Mesendoderm (in vitro differentiated cells): ENCODE measurements at regions not wholly inside any gene's neighbourhood (a gene's known extent, or its start where the extent isn't known, plus 50 kb on each side); places are given as distances from the start of the nearest gene placed in this dataset.

Experiments
- DNase-seq: peaks from one replicate; pipeline ENCODE4 v3.0.0; 2013
- H2AK5ac ChIP-seq: 2 replicates; pipeline ENCODE4 v1.6.1; 2013; ENCODE audit warnings: low read length, inconsistent platforms
- H2BK120ac ChIP-seq: 2 replicates; pipeline ENCODE4 v1.6.1; 2013; ENCODE audit warnings: low read depth, mild to moderate bottlenecking, low read length, moderate library complexity, mixed read lengths
- H2BK15ac ChIP-seq: replicated peaks from 2 replicates; pipeline ENCODE4 v1.6.1; 2013; ENCODE audit warnings: low read depth, mild to moderate bottlenecking, moderate library complexity
- H2BK5ac ChIP-seq: 2 replicates; pipeline ENCODE4 v1.6.1; 2013; ENCODE audit warnings: low read length, inconsistent platforms
- H3K18ac ChIP-seq: 2 replicates; pipeline ENCODE4 v1.6.1; 2013; ENCODE audit warnings: mild to moderate bottlenecking, low read length, mixed read lengths
- H3K23ac ChIP-seq: one replicate; pipeline ENCODE4 v1.6.1; 2013; ENCODE audit warnings: low read length
- H3K27ac ChIP-seq: 2 replicates; pipeline ENCODE4 v1.5.1; 2013; ENCODE audit warnings: low read depth, mild to moderate bottlenecking, inconsistent platforms, low read length, moderate library complexity
- H3K27me3 ChIP-seq: 2 replicates; pipeline ENCODE4 v1.6.1; 2013; ENCODE audit warnings: low read length, control low read depth, mild to moderate bottlenecking, inconsistent platforms; ENCODE audit not compliant: insufficient read depth, poor library complexity
- H3K36me3 ChIP-seq: 2 replicates; pipeline ENCODE4 v1.6.1; 2013; ENCODE audit warnings: low read length, inconsistent platforms; ENCODE audit not compliant: control insufficient read depth, insufficient read depth
- H3K4ac ChIP-seq: one replicate; pipeline ENCODE4 v1.6.1; 2013; ENCODE audit warnings: low read depth, mild to moderate bottlenecking, low read length, moderate library complexity
- H3K4me1 ChIP-seq: 2 replicates; pipeline ENCODE4 v1.6.1; 2013; ENCODE audit warnings: low read depth, low read length, inconsistent platforms; ENCODE audit not compliant: control insufficient read depth
- H3K4me2 ChIP-seq: 2 replicates; pipeline ENCODE4 v1.6.1; 2013; ENCODE audit warnings: low read length
- H3K4me3 ChIP-seq: 2 replicates; pipeline ENCODE4 v1.5.1; 2013; ENCODE audit warnings: mild to moderate bottlenecking, low read length
- H3K56ac ChIP-seq: one replicate; pipeline ENCODE4 v1.6.1; 2013; ENCODE audit warnings: low read length
- H3K79me1 ChIP-seq: 2 replicates; pipeline ENCODE4 v1.6.1; 2013; ENCODE audit warnings: low read length, inconsistent platforms
- H3K79me2 ChIP-seq: 2 replicates; pipeline ENCODE4 v1.6.1; 2013; ENCODE audit warnings: mild to moderate bottlenecking, low read length; ENCODE audit not compliant: control insufficient read depth, insufficient read depth
- H3K9ac ChIP-seq: 2 replicates; pipeline ENCODE4 v1.6.1; 2013; ENCODE audit warnings: low read length, inconsistent platforms
- H4K5ac ChIP-seq: one replicate; pipeline ENCODE4 v1.6.1; 2013; ENCODE audit warnings: low read length
- H4K8ac ChIP-seq: one replicate; pipeline ENCODE4 v1.6.1; 2013; ENCODE audit warnings: low read depth, mild to moderate bottlenecking, control low read depth, low read length, moderate library complexity
- WGBS: extraction: QIAGEN DNeasy Blood & Tissue Kit; methylation state at CpG from one replicate; pipeline ENCODE4 v1.1.7; 2013; ENCODE audit warnings: low lambda C conversion rate, missing lambda C conversion rate; ENCODE audit not compliant: insufficient coverage; ENCODE audit errors: extremely low coverage; 5-methylcytosine and 5-hydroxymethylcytosine counted together

GRCh38 chr4:132542228-132542627 is 606.9 kb upstream of the PCDH10 start:
- no peak overlapping the region for H3K9ac ChIP-seq
- no peak overlapping the region for H3K4me3 ChIP-seq
- no peaks in the 10 kb centered on the region for H3K4me1 ChIP-seq
- no peak overlapping the region for H4K8ac ChIP-seq
- H2AK5ac ChIP-seq = no peak overlapping the region
- H3K79me2 ChIP-seq = no peaks in the 10 kb centered on the region
- no peak overlapping the region for H3K56ac ChIP-seq
- DNase-seq = peak; percentile 31
- no peaks in the 10 kb centered on the region for H3K79me1 ChIP-seq
- H2BK5ac ChIP-seq = no peak overlapping the region
- no peak overlapping the region for H2BK120ac ChIP-seq
- H3K4ac ChIP-seq = no peak overlapping the region
- H3K36me3 ChIP-seq = no peaks in the 10 kb centered on the region
- no peak overlapping the region for H3K18ac ChIP-seq
- no peak overlapping the region for H4K5ac ChIP-seq
- H2BK15ac ChIP-seq = no peak overlapping the region
- H3K23ac ChIP-seq = no peak overlapping the region
- no peaks in the 10 kb centered on the region for H3K27me3 ChIP-seq
- H3K27ac ChIP-seq = no peak overlapping the region
- H3K4me2 ChIP-seq = no peak overlapping the region

DNA sequence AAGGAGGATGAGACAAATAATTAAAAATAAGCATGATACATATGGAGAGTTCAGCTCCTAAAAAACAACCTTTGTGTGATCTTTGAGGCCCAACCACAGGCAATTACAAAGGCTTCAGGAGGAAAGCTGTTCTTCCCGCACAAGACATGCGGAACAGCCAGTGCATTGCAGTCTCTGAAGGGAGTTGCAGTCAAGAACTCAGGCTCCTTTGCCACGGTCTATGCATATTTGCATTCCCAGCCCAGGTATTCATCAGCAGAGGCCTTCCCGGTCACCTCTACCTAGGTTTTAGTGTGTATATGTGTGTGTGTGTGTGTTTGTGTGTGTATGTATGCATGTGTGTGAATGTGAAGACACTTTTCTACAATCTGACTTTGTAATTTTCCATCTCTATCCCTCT is 600.6 kb upstream of the PCDH10 start:
- Histone ChIP-seq H3K9ac (no peak overlapping the region), H2AK5ac (no peak overlapping the region), H3K79me2 (no peaks in the 10 kb centered on the region), H2BK120ac (no peak overlapping the region), H4K8ac (no peak overlapping the region), H3K79me1 (no peaks in the 10 kb centered on the region), H3K27ac (no peak overlapping the region), H2BK5ac (no peak overlapping the region), H3K4me2 (no peak overlapping the region), H2BK15ac (no peak overlapping the region), H3K4me1 (no peaks in the 10 kb centered on the region), H4K5ac (no peak overlapping the region), H3K4me3 (no peak overlapping the region), H3K4ac (no peak overlapping the region), H3K36me3 (no peaks in the 10 kb centered on the region), H3K27me3 (no peaks in the 10 kb centered on the region), H3K23ac (no peak overlapping the region), H3K56ac (no peak overlapping the region), H3K18ac (no peak overlapping the region)
- WGBS = no CpG with 5 or more reads among the region's 4 CpGs
- no peak for DNase-seq

- Histone ChIP-seq H3K4me3 (no peak overlapping the region), H4K5ac (no peak overlapping the region), H3K27me3 (no peaks in the 10 kb centered on the region), H2BK15ac (no peak overlapping the region), H4K8ac (no peak overlapping the region), H3K4me2 (no peak overlapping the region), H3K79me2 (no peaks in the 10 kb centered on the region), H2BK120ac (no peak overlapping the region), H2AK5ac (no peak overlapping the region), H3K36me3 (no peaks in the 10 kb centered on the region), H3K27ac (no peak overlapping the region), H3K79me1 (no peaks in the 10 kb centered on the region), H2BK5ac (no peak overlapping the region), H3K4ac (no peak overlapping the region), H3K18ac (no peak overlapping the region), H3K56ac (no peak overlapping the region), H3K4me1 (no peaks in the 10 kb centered on the region), H3K23ac (no peak overlapping the region), H3K9ac (no peak overlapping the region)
- DNase-seq = no peak
- no CpG with 5 or more reads among the region's 3 CpGs for WGBS
Observed at GRCh38 chr4:132556316-132556715, 592.8 kb upstream of the PCDH10 start.

- no peak overlapping the region for H2BK120ac ChIP-seq
- no peak overlapping the region for H4K8ac ChIP-seq
- no peak overlapping the region for H3K27ac ChIP-seq
- no peaks in the 10 kb centered on the region for H3K79me2 ChIP-seq
- no peak overlapping the region for H2BK5ac ChIP-seq
- H3K9ac ChIP-seq = no peak overlapping the region
- no peak overlapping the region for H2AK5ac ChIP-seq
- no peaks in the 10 kb centered on the region for H3K36me3 ChIP-seq
- H3K4me2 ChIP-seq = no peak overlapping the region
- H3K4me1 ChIP-seq = no peaks in the 10 kb centered on the region
- H3K18ac ChIP-seq = no peak overlapping the region
- no peak overlapping the region for H3K4ac ChIP-seq
- peak; percentile 66 for DNase-seq
- H3K23ac ChIP-seq = no peak overlapping the region
- H3K4me3 ChIP-seq = no peak overlapping the region
- H3K79me1 ChIP-seq = no peaks in the 10 kb centered on the region
- no peaks in the 10 kb centered on the region for H3K27me3 ChIP-seq
- no peak overlapping the region for H3K56ac ChIP-seq
- H2BK15ac ChIP-seq = no peak overlapping the region
- H4K5ac ChIP-seq = no peak overlapping the region
Observed at GRCh38 chr4:132557660-132558059, 591.4 kb upstream of the PCDH10 start.

GRCh38 chr4:132564920-132565319 is 584.2 kb upstream of the PCDH10 start:
- DNase-seq = peak; percentile 42
- no peak overlapping the region for H2BK120ac ChIP-seq
- no peaks in the 10 kb centered on the region for H3K4me1 ChIP-seq
- H3K4me3 ChIP-seq = no peak overlapping the region
- H3K27me3 ChIP-seq = no peaks in the 10 kb centered on the region
- H3K36me3 ChIP-seq = no peaks in the 10 kb centered on the region
- H2BK15ac ChIP-seq = no peak overlapping the region
- no peak overlapping the region for H3K9ac ChIP-seq
- no peak overlapping the region for H3K56ac ChIP-seq
- H4K5ac ChIP-seq = no peak overlapping the region
- no peak overlapping the region for H3K18ac ChIP-seq
- no CpG with 5 or more reads among the region's 1 CpG for WGBS
- no peak overlapping the region for H2BK5ac ChIP-seq
- H4K8ac ChIP-seq = no peak overlapping the region
- no peak overlapping the region for H3K4me2 ChIP-seq
- no peaks in the 10 kb centered on the region for H3K79me2 ChIP-seq
- H3K4ac ChIP-seq = no peak overlapping the region
- no peak overlapping the region for H3K23ac ChIP-seq
- H3K27ac ChIP-seq = no peak overlapping the region
- no peak overlapping the region for H2AK5ac ChIP-seq
- H3K79me1 ChIP-seq = no peaks in the 10 kb centered on the region

DNA sequence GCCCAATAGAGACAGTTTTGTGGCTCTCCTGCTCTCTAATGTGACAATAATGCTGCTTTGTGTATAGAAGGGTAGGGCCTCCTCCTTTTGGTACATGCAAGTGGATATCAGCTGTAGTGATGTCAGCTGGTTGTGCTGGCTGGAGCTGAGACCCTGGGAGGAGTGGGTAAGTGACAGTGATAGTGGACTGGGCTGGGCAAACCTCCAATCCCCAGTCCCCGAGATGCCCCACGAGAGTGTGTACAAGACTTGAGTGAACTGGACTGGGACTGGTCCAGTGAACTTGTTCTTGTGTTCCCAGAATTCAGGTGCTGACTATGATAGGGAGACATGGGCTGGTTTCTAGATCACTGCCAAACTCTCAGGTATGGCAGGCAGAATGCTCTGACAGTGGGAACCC is 583.6 kb upstream of the PCDH10 start:
- no peaks in the 10 kb centered on the region for H3K79me1 ChIP-seq
- H3K27me3 ChIP-seq = no peaks in the 10 kb centered on the region
- H3K4me1 ChIP-seq = no peaks in the 10 kb centered on the region
- no CpG with 5 or more reads among the region's 2 CpGs for WGBS
- no peak overlapping the region for H3K27ac ChIP-seq
- H2BK120ac ChIP-seq = no peak overlapping the region
- H4K5ac ChIP-seq = no peak overlapping the region
- no peak overlapping the region for H4K8ac ChIP-seq
- no peaks in the 10 kb centered on the region for H3K36me3 ChIP-seq
- no peak overlapping the region for H3K4me3 ChIP-seq
- H3K23ac ChIP-seq = no peak overlapping the region
- H2BK15ac ChIP-seq = no peak overlapping the region
- H3K56ac ChIP-seq = no peak overlapping the region
- H2AK5ac ChIP-seq = no peak overlapping the region
- no peak overlapping the region for H3K4ac ChIP-seq
- H2BK5ac ChIP-seq = no peak overlapping the region
- no peak overlapping the region for H3K18ac ChIP-seq
- H3K9ac ChIP-seq = no peak overlapping the region
- no peak for DNase-seq
- H3K79me2 ChIP-seq = no peaks in the 10 kb centered on the region
- no peak overlapping the region for H3K4me2 ChIP-seq
